ENCODE measurements at regions not wholly inside any gene's neighbourhood (a gene's known extent, or its start where the extent isn't known, plus 50 kb on each side); places are given as distances from the start of the nearest gene placed in this dataset.

- H3K79me2 ChIP-seq (replicated peaks; ENCODE audit: insufficient read depth, low read length), result no peaks in the 10 kb centered on the region
Observed at GRCh38 chr3:110940055-110940454, 131.6 kb upstream of the NECTIN3 start.

GRCh38 chr3:110944782-110945181 lies 126.8 kb upstream of the NECTIN3 start:
- Histone ChIP-seq H3K9ac (ENCODE audit: low read length) (no peak overlapping the region), H3K4me3 (ENCODE audit: low read length) (no peak overlapping the region), H3K36me3 (ENCODE audit: insufficient read depth, low read length) (no peaks in the 10 kb centered on the region), H3K79me2 (replicated peaks; ENCODE audit: insufficient read depth, low read length) (no peaks in the 10 kb centered on the region), H3K27me3 (ENCODE audit: insufficient read depth, low read depth, low read length) (no peaks in the 10 kb centered on the region), H3K9me2 (ENCODE audit: insufficient read depth, low read length) (no peaks in the 10 kb centered on the region), H4K20me1 (ENCODE audit: insufficient read depth) (no peaks in the 10 kb centered on the region), H3K4me2 (ENCODE audit: low read length) (no peak overlapping the region), H2AFZ (ENCODE audit: low read depth, low read length) (no peak overlapping the region), H3K9me3 (ENCODE audit: low read length) (no peaks in the 10 kb centered on the region), H3K27ac (ENCODE audit: low read length) (no peak overlapping the region), H3F3A (ENCODE audit: insufficient read depth, low read length, poor library complexity, severe bottlenecking) (no peaks in the 10 kb centered on the region)
- no peak for TF ChIP-seq MXI1 (conservative IDR thresholded peaks at IDR 0.05; ENCODE audit: poor library complexity, severe bottlenecking)
- TF ChIP-seq EP300 (conservative IDR thresholded peaks at IDR 0.05; ENCODE audit: poor library complexity, severe bottlenecking), result no peak
- TF ChIP-seq RAD21 (conservative IDR thresholded peaks at IDR 0.05), result no peak
- no peak for TF ChIP-seq EZH2 (IDR thresholded peaks at IDR 0.05; ENCODE audit: borderline replicate concordance, insufficient read depth, low read length, poor library complexity, severe bottlenecking)
- TF ChIP-seq TAF1 (IDR thresholded peaks at IDR 0.05; ENCODE audit: low read depth), result no peak
- TF ChIP-seq POLR2AphosphoS5 (IDR thresholded peaks at IDR 0.05), result no peak
- TF ChIP-seq REST (IDR thresholded peaks at IDR 0.05; ENCODE audit: borderline replicate concordance), result no peak
- TF ChIP-seq SMC3 (conservative IDR thresholded peaks at IDR 0.05; ENCODE audit: poor library complexity), result no peak
- no peak for TF ChIP-seq CTCF (IDR thresholded peaks at IDR 0.05; ENCODE audit: poor library complexity, severe bottlenecking)

More at GRCh38 chr3:110940055-110940454, 131.6 kb upstream of the NECTIN3 start:
- Histone ChIP-seq H3K4me3 (ENCODE audit: low read length) (no peak overlapping the region), H4K20me1 (ENCODE audit: insufficient read depth) (no peaks in the 10 kb centered on the region), H3K27me3 (ENCODE audit: insufficient read depth, low read depth, low read length) (no peaks in the 10 kb centered on the region), H3K9ac (ENCODE audit: low read length) (no peak overlapping the region), H3K9me3 (ENCODE audit: low read length) (no peaks in the 10 kb centered on the region), H3K27ac (ENCODE audit: low read length) (no peak overlapping the region), H3F3A (ENCODE audit: insufficient read depth, low read length, poor library complexity, severe bottlenecking) (no peaks in the 10 kb centered on the region), H2AFZ (ENCODE audit: low read depth, low read length) (no peak overlapping the region), H3K36me3 (ENCODE audit: insufficient read depth, low read length) (no peaks in the 10 kb centered on the region), H3K9me2 (ENCODE audit: insufficient read depth, low read length) (no peaks in the 10 kb centered on the region), H3K4me2 (ENCODE audit: low read length) (no peak overlapping the region)
- TF ChIP-seq TAF1 (IDR thresholded peaks at IDR 0.05; ENCODE audit: low read depth), result no peak
- no peak for TF ChIP-seq EP300 (conservative IDR thresholded peaks at IDR 0.05; ENCODE audit: poor library complexity, severe bottlenecking)
- TF ChIP-seq CTCF (IDR thresholded peaks at IDR 0.05; ENCODE audit: poor library complexity, severe bottlenecking), result no peak
- no peak for TF ChIP-seq EZH2 (IDR thresholded peaks at IDR 0.05; ENCODE audit: borderline replicate concordance, insufficient read depth, low read length, poor library complexity, severe bottlenecking)
